OCI-LY3 (cell line): ENCODE measurements at regions not wholly inside any gene's neighbourhood (a gene's known extent, or its start where the extent isn't known, plus 50 kb on each side); places are given as distances from the start of the nearest gene placed in this dataset.

Experiments
- EZH2phosphoT487 ChIP-seq: fragments of 200-600 bp; shearing (Covaris generic); IDR thresholded peaks from 2 replicates; pipeline ENCODE4 v1.6.1; 2018; ENCODE audit warnings: antibody characterized with exemption, mixed run types, low read depth
- TF ChIP-seq, protein P1 (sequence below): fragments of 200-600, 300-600 bp; sonication (generic); IDR thresholded peaks from 2 replicates; pipeline ENCODE4 v1.5.1; 2014; ENCODE audit warnings: antibody characterized with exemption, low read length, low read depth

DNA sequence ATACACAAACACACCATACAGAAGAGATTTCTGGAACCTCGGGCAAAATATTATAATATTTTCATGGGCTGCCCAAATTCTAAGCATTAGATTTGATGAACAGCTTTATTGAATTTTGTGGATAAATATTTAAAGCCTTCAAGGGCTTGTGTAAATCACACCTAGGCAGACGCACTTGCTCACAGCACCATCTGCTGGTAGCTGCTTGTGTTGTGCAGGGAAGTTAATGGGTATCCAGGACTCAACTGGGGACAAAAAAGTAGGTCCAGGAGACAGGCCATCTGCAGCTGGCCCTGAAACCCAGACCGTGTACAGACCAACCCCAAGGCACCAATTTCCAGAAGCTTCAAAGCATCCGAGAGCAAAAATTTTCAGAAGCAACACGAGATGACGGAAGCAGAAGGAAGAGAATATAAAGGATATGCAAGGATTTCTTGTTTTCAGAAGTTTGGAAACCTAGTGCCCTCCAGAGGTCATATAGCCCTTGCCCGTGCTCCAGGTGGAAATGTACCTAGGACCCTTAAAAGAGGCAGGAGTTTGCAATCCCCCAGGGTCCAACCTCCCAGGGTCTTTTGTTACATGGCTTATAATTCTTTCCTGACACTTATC is 140.0 kb downstream of the CHD9NB start:
- TF ChIP-seq, protein P1, sequence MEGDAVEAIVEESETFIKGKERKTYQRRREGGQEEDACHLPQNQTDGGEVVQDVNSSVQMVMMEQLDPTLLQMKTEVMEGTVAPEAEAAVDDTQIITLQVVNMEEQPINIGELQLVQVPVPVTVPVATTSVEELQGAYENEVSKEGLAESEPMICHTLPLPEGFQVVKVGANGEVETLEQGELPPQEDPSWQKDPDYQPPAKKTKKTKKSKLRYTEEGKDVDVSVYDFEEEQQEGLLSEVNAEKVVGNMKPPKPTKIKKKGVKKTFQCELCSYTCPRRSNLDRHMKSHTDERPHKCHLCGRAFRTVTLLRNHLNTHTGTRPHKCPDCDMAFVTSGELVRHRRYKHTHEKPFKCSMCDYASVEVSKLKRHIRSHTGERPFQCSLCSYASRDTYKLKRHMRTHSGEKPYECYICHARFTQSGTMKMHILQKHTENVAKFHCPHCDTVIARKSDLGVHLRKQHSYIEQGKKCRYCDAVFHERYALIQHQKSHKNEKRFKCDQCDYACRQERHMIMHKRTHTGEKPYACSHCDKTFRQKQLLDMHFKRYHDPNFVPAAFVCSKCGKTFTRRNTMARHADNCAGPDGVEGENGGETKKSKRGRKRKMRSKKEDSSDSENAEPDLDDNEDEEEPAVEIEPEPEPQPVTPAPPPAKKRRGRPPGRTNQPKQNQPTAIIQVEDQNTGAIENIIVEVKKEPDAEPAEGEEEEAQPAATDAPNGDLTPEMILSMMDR = peak; percentile 89
- no peak for TF ChIP-seq EZH2phosphoT487
